SK-N-MC (cell line): ENCODE measurements at regions not wholly inside any gene's neighbourhood (a gene's known extent, or its start where the extent isn't known, plus 50 kb on each side); places are given as distances from the start of the nearest gene placed in this dataset.
"Not testable (repeated sequence)": the region's sequence is repeated elsewhere in the genome, so short reads cannot be mapped to it uniquely, and the experiment has no call there.

Source experiments
- EZH2 ChIP-seq: fragments of 200-600 bp; sonication (generic); IDR thresholded peaks from one replicate; pipeline ENCODE4 v1.6.1; 2017; ENCODE audit warnings: antibody characterized with exemption
- FOXP2 ChIP-seq: optimal IDR thresholded peaks from 2 replicates; pipeline ENCODE3; 2011; ENCODE audit warnings: mild to moderate bottlenecking, moderate library complexity; ENCODE audit not compliant: insufficient read depth; ENCODE audit errors: extremely low read length, control extremely low read depth
- POLR2AphosphoS5 ChIP-seq: IDR thresholded peaks from 2 replicates; pipeline ENCODE4 v1.6.1; 2012; ENCODE audit warnings: mild to moderate bottlenecking, low read depth, low read length, borderline replicate concordance

DNA sequence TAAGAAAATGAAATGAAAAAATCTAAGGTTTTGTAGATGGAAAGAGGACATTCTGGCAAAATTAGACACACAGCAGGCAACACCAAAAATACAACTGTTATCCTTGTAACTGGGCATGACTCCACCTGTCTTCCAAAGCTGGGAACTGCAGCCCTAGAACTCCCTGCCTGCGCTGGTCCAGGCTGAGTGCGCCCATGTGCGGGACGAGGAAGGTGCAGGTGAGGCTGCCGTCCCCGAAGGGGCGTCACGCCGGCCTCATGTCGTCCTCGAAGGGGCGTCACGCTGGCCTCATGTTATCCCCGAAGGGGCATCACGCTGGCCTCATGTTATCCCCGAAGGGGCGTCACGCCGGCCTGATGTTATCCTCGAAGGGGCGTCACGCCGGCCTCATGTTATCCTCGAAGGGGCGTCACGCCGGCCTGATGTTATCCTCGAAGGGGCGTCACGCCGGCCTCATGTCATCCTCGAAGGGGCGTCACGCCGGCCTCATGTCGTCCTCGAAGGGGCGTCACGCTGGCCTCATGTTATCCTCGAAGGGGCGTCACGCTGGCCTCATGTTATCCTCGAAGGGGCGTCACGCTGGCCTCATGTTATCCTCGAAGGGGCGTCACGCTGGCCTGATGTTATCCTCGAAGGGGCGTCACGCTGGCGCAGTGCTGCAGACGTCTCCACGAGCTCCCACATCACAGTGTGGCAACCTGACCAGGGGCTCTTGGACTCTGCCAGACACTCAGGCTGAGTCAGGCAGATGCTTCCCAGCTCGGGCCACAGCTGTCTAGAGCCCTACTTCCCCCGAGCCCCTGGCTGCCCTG, 100.3 kb upstream of the SALL3 start:
- TF ChIP-seq EZH2, POLR2AphosphoS5, FOXP2: not testable (repeated sequence)
